ENCODE measurements at regions not wholly inside any gene's neighbourhood (a gene's known extent, or its start where the extent isn't known, plus 50 kb on each side); places are given as distances from the start of the nearest gene placed in this dataset.

DNA sequence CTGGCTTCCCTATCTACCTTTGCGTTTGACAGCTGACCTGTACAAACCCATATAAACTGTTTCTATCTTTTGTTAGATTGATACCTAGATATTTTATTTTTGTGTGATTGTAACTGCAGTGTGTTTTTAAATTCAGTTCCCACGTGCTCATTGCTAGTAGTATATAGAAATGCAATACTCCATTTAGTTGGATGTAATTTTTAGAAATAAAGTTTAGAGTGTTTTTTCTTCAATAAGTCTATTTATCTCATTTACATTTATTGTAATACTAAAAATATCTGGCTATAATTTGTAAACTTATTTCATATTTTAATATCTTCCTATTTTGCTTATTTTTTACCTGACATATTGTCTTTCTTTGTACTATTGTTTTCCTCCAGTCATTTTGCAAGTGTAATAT lies 329.7 kb upstream of the ADARB2 start (continued):
- TF ChIP-seq, protein P1, sequence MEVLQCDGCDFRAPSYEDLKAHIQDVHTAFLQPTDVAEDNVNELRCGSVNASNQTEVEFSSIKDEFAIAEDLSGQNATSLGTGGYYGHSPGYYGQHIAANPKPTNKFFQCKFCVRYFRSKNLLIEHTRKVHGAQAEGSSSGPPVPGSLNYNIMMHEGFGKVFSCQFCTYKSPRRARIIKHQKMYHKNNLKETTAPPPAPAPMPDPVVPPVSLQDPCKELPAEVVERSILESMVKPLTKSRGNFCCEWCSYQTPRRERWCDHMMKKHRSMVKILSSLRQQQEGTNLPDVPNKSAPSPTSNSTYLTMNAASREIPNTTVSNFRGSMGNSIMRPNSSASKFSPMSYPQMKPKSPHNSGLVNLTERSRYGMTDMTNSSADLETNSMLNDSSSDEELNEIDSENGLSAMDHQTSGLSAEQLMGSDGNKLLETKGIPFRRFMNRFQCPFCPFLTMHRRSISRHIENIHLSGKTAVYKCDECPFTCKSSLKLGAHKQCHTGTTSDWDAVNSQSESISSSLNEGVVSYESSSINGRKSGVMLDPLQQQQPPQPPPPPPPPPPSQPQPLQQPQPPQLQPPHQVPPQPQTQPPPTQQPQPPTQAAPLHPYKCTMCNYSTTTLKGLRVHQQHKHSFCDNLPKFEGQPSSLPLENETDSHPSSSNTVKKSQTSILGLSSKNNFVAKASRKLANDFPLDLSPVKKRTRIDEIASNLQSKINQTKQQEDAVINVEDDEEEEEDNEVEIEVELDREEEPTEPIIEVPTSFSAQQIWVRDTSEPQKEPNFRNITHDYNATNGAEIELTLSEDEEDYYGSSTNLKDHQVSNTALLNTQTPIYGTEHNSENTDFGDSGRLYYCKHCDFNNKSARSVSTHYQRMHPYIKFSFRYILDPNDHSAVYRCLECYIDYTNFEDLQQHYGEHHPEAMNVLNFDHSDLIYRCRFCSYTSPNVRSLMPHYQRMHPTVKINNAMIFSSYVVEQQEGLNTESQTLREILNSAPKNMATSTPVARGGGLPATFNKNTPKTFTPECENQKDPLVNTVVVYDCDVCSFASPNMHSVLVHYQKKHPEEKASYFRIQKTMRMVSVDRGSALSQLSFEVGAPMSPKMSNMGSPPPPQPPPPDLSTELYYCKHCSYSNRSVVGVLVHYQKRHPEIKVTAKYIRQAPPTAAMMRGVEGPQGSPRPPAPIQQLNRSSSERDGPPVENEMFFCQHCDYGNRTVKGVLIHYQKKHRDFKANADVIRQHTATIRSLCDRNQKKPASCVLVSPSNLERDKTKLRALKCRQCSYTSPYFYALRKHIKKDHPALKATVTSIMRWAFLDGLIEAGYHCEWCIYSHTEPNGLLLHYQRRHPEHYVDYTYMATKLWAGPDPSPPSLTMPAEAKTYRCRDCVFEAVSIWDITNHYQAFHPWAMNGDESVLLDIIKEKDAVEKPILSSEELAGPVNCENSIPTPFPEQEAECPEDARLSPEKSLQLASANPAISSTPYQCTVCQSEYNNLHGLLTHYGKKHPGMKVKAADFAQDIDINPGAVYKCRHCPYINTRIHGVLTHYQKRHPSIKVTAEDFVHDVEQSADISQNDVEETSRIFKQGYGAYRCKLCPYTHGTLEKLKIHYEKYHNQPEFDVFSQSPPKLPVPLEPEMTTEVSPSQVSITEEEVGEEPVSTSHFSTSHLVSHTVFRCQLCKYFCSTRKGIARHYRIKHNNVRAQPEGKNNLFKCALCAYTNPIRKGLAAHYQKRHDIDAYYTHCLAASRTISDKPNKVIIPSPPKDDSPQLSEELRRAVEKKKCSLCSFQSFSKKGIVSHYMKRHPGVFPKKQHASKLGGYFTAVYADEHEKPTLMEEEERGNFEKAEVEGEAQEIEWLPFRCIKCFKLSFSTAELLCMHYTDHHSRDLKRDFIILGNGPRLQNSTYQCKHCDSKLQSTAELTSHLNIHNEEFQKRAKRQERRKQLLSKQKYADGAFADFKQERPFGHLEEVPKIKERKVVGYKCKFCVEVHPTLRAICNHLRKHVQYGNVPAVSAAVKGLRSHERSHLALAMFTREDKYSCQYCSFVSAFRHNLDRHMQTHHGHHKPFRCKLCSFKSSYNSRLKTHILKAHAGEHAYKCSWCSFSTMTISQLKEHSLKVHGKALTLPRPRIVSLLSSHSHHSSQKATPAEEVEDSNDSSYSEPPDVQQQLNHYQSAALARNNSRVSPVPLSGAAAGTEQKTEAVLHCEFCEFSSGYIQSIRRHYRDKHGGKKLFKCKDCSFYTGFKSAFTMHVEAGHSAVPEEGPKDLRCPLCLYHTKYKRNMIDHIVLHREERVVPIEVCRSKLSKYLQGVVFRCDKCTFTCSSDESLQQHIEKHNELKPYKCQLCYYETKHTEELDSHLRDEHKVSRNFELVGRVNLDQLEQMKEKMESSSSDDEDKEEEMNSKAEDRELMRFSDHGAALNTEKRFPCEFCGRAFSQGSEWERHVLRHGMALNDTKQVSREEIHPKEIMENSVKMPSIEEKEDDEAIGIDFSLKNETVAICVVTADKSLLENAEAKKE (CRISPR knock-in tag; IDR thresholded peaks at IDR 0.05) = no peak
- TF ChIP-seq ETS1 (IDR thresholded peaks at IDR 0.05) (no peak), JUNB (IDR thresholded peaks at IDR 0.05; ENCODE audit: unreplicated experiment) (no peak), ZNF331 (CRISPR knock-in tag; IDR thresholded peaks at IDR 0.05; ENCODE audit: low read depth) (no peak)

- no peak overlapping the region for H3K27ac Mint-ChIP-seq
- H3K9me3 Mint-ChIP-seq = no peaks in the 10 kb centered on the region
- Histone ChIP-seq H3K9me2 (ENCODE audit: insufficient read depth) (no peaks in the 10 kb centered on the region), H3K4me1 (ENCODE audit: insufficient read depth) (no peaks in the 10 kb centered on the region), H3K36me3 (ENCODE audit: insufficient read depth) (no peaks in the 10 kb centered on the region), H2AFZ (no peak overlapping the region), H3F3A (replicated peaks; ENCODE audit: low read depth) (no peaks in the 10 kb centered on the region), H3K4me3 (no peak overlapping the region), H3K4me2 (no peak overlapping the region), H3K27me3 (ENCODE audit: insufficient read depth) (no peaks in the 10 kb centered on the region), H3K79me2 (replicated peaks; ENCODE audit: insufficient read depth) (no peaks in the 10 kb centered on the region), H4K20me1 (replicated peaks; ENCODE audit: insufficient read depth) (no peaks in the 10 kb centered on the region), H3K27ac (ENCODE audit: low read depth) (no peak overlapping the region)
- DNase-seq (ENCODE audit: low spot score) (no peak), ATAC-seq (no peak)
- no peaks in the 10 kb centered on the region for H3K36me3 Mint-ChIP-seq (ENCODE audit: low read depth)
- H3K27me3 Mint-ChIP-seq (ENCODE audit: insufficient read depth, low read depth, poor library complexity) = no peaks in the 10 kb centered on the region
- H3K4me1 Mint-ChIP-seq = peaks cover 11% of the 10 kb centered on the region; the same call in 2 of the 3 replicates
- H3K4me3 Mint-ChIP-seq = no peak overlapping the region
- TF ChIP-seq POLR2AphosphoS5 (IDR thresholded peaks at IDR 0.05; ENCODE audit: low read depth) = no peak
- TF ChIP-seq CTCF (conservative IDR thresholded peaks at IDR 0.05; ENCODE audit: low read depth in 2 of 2) = no peak
- no peak for TF ChIP-seq ETS1 (IDR thresholded peaks at IDR 0.05)
- TF ChIP-seq ZNF114 (CRISPR knock-in tag; IDR thresholded peaks at IDR 0.05) = no peak
These were observed 317.4 kb upstream of the ADARB2 start for GRCh38 chr10:2054728-2055127.
